ENCODE measurements at regions not wholly inside any gene's neighbourhood (a gene's known extent, or its start where the extent isn't known, plus 50 kb on each side); places are given as distances from the start of the nearest gene placed in this dataset.
A peak's percentile ranks its signal among the peaks of the same experiment; 100 is the strongest.

DNA sequence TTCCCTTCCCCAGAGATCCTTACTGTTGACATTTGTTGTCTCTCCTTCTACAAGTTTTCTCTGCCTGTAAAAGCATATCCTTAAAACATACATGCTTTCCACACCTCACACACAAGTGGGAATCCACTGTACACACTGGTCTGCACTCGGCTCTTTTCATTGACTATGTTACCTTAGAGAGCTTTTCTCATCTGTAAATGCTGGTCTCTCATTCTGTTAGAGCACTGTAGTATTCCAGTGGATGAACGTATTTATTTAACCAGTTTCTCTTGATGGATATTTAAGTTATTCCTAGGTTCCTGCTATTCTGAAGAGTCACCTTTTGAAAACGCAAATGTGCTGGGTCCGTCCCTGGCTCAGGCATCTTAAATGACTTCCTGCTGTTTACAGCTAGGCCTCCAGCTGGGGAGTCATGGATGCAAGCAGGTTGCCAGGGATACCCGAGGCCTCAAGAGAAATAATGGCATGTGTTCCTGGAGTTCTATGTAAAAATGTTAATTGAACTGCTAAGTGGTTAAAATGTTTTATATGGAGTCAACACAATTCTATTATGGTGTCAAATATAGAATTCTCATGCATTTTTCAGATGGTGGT, 61.1 kb upstream of the TGM3 start:
- TF ChIP-seq, protein P1, sequence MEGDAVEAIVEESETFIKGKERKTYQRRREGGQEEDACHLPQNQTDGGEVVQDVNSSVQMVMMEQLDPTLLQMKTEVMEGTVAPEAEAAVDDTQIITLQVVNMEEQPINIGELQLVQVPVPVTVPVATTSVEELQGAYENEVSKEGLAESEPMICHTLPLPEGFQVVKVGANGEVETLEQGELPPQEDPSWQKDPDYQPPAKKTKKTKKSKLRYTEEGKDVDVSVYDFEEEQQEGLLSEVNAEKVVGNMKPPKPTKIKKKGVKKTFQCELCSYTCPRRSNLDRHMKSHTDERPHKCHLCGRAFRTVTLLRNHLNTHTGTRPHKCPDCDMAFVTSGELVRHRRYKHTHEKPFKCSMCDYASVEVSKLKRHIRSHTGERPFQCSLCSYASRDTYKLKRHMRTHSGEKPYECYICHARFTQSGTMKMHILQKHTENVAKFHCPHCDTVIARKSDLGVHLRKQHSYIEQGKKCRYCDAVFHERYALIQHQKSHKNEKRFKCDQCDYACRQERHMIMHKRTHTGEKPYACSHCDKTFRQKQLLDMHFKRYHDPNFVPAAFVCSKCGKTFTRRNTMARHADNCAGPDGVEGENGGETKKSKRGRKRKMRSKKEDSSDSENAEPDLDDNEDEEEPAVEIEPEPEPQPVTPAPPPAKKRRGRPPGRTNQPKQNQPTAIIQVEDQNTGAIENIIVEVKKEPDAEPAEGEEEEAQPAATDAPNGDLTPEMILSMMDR (conservative IDR thresholded peaks at IDR 0.05; ENCODE audit: low read depth, low read length): no peak
- H3K4me3 ChIP-seq (ENCODE audit: low read length): no peak overlapping the region
- DNase-seq (ENCODE audit: low read depth): no peak

GRCh38 chr20:2236256-2236655, 59.5 kb upstream of the TGM3 start:
- TF ChIP-seq, protein P1 (conservative IDR thresholded peaks at IDR 0.05; ENCODE audit: low read depth, low read length): no peak
- H3K4me3 ChIP-seq (ENCODE audit: low read length): no peak overlapping the region
- no peak for DNase-seq (ENCODE audit: low read depth)

- no peak overlapping the region for H3K4me3 ChIP-seq (ENCODE audit: low read length)
- peak; percentile 71 for DNase-seq (ENCODE audit: low read depth)
- TF ChIP-seq, protein P1 (conservative IDR thresholded peaks at IDR 0.05; ENCODE audit: low read depth, low read length): peak; percentile 51
Observed at GRCh38 chr20:2237059-2237458, 58.7 kb upstream of the TGM3 start.

DNA sequence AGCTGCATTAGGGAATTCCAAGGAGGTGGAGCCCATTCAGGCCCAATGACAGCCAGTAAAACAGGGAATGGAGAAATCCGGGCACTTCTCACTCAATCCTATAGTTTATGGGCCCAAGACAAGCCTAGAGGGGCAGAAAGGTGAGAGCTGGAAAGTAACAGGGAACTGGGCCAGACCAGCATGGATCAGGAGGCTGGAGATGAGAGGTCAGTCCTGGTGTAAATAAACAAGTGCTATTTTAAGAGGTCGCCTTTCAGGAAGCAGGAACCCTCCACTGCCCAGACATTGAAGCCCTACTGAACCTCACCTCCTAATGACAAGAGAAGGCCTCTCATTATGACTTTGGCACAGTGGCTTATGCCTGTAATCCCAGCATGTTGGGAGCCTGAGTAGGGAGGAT, 57.2 kb upstream of the TGM3 start:
- TF ChIP-seq, protein P1 (conservative IDR thresholded peaks at IDR 0.05; ENCODE audit: low read depth, low read length): no peak
- DNase-seq (ENCODE audit: low read depth): no peak
- H3K4me3 ChIP-seq (ENCODE audit: low read length): no peak overlapping the region

DNA sequence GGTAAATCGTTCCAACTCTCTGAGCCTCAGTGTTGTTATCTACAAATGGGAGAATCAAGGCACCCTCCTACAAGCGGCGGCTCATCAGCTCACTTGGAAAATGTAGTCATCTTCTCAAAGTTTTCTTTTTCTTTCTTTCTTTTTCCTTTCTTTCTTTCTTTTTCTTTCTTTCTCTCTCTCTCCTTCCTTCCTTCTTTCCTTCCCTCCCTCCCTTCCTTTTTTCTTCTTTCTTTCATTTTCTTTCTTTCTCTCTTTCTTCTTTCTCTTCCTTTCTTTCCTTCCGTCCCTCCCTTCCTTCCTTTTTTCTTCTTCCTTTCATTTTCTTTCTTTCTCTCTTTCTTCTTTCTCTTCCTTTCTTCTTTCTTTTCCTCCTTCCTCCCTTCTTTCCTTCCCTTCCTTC, 55.0 kb upstream of the TGM3 start:
- DNase-seq (ENCODE audit: low read depth): no peak
- no peak overlapping the region for H3K4me3 ChIP-seq (ENCODE audit: low read length)
- TF ChIP-seq, protein P1 (conservative IDR thresholded peaks at IDR 0.05; ENCODE audit: low read depth, low read length): no peak

GRCh38 chr20:2242678-2243077, 53.1 kb upstream of the TGM3 start:
- DNase-seq (ENCODE audit: low read depth): no peak
- TF ChIP-seq, protein P1 (conservative IDR thresholded peaks at IDR 0.05; ENCODE audit: low read depth, low read length): no peak
- H3K4me3 ChIP-seq (ENCODE audit: low read length): no peak overlapping the region

GRCh38 chr20:2244523-2244922, 51.3 kb upstream of the TGM3 start:
- H3K4me3 ChIP-seq (ENCODE audit: low read length): no peak overlapping the region
- DNase-seq (ENCODE audit: low read depth): no peak
- TF ChIP-seq, protein P1 (conservative IDR thresholded peaks at IDR 0.05; ENCODE audit: low read depth, low read length): no peak

Data from retinal pigment epithelial cell (primary cell).